RWPE2 (cell line): ENCODE measurements at regions not wholly inside any gene's neighbourhood (a gene's known extent, or its start where the extent isn't known, plus 50 kb on each side); places are given as distances from the start of the nearest gene placed in this dataset.

Experiments
- ATAC-seq: fragments of 200-7000 bp; cut with Tn5 transposase; 3 replicates; pipeline ENCODE4 v1.9.1; 2021; ENCODE audit warnings: low read depth
- DNase-seq: peaks from one replicate; pipeline ENCODE4 v3.0.0-alpha.2; 2020; ENCODE audit warnings: low spot score
- H3K27ac ChIP-seq: fragments of 450-650 bp; 2 replicates; pipeline ENCODE4 v1.5.1; 2017; ENCODE audit warnings: mild to moderate bottlenecking; ENCODE audit not compliant: poor library complexity, severe bottlenecking
- H3K27me3 ChIP-seq: fragments of 250-450 bp; sonication (Bioruptor Pico); 2 replicates; pipeline ENCODE4 v1.5.1; 2021; ENCODE audit warnings: mild to moderate bottlenecking, moderate library complexity; ENCODE audit not compliant: insufficient read depth, poor library complexity, severe bottlenecking
- H3K36me3 ChIP-seq: fragments of 250-450 bp; sonication (Bioruptor Pico); 2 replicates; pipeline ENCODE4 v1.5.1; 2020; ENCODE audit warnings: low read depth, mild to moderate bottlenecking, moderate library complexity
- H3K4me1 ChIP-seq: fragments of 250-450 bp; sonication (Bioruptor Pico); 2 replicates; pipeline ENCODE4 v1.5.1; 2021; ENCODE audit warnings: mild to moderate bottlenecking, moderate library complexity; ENCODE audit not compliant: insufficient read depth, poor library complexity, severe bottlenecking
- H3K4me3 ChIP-seq: fragments of 250-450 bp; sonication (Bioruptor Pico); 2 replicates; pipeline ENCODE4 v1.5.1; 2021; ENCODE audit warnings: mild to moderate bottlenecking, moderate library complexity; ENCODE audit not compliant: severe bottlenecking
- H3K9me3 ChIP-seq: fragments of 250-450 bp; sonication (Bioruptor Pico); 2 replicates; pipeline ENCODE4 v1.5.1; 2021; ENCODE audit warnings: mild to moderate bottlenecking, moderate library complexity; ENCODE audit not compliant: severe bottlenecking
- TF ChIP-seq, protein P1 (sequence below): fragments of 450-650 bp; IDR thresholded peaks from one replicate; pipeline ENCODE4 v1.5.1; 2017; ENCODE audit warnings: mild to moderate bottlenecking, moderate library complexity; ENCODE audit not compliant: poor library complexity, severe bottlenecking

- Histone ChIP-seq H3K27me3 (no peaks in the 10 kb centered on the region), H3K4me3 (no peak overlapping the region), H3K36me3 (no peaks in the 10 kb centered on the region), H3K4me1 (peaks cover 10% of the 10 kb centered on the region), H3K27ac (peak overlapping the region; percentile 26), H3K9me3 (no peaks in the 10 kb centered on the region)
- TF ChIP-seq, protein P1, sequence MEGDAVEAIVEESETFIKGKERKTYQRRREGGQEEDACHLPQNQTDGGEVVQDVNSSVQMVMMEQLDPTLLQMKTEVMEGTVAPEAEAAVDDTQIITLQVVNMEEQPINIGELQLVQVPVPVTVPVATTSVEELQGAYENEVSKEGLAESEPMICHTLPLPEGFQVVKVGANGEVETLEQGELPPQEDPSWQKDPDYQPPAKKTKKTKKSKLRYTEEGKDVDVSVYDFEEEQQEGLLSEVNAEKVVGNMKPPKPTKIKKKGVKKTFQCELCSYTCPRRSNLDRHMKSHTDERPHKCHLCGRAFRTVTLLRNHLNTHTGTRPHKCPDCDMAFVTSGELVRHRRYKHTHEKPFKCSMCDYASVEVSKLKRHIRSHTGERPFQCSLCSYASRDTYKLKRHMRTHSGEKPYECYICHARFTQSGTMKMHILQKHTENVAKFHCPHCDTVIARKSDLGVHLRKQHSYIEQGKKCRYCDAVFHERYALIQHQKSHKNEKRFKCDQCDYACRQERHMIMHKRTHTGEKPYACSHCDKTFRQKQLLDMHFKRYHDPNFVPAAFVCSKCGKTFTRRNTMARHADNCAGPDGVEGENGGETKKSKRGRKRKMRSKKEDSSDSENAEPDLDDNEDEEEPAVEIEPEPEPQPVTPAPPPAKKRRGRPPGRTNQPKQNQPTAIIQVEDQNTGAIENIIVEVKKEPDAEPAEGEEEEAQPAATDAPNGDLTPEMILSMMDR = no peak
- DNase-seq (no peak), ATAC-seq (no peak)
Observed at GRCh38 chr13:33524086-33524485, 238.5 kb upstream of the STARD13 start.

DNA sequence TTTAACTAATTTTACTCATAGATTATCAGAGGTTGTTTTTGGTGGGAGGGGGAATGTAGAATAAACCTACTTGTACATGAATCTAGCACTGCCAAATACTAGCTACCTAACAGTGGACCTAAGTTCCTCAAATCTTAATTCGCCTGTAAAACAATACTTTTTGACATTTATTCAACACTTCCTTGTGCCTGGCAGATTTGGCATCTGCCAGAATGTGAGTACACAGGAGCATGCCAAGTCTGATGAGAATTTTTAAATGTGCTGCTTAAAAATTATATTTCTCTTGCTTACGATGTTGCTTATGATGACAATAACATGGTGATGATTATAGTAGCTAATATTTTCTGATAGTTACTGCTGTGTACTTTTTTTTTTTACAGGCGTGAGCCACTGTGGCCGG lies 240.2 kb upstream of the STARD13 start:
- DNase-seq = no peak
- Histone ChIP-seq H3K36me3 (no peaks in the 10 kb centered on the region), H3K9me3 (no peaks in the 10 kb centered on the region), H3K27me3 (no peaks in the 10 kb centered on the region), H3K4me3 (no peak overlapping the region), H3K27ac (no peak overlapping the region), H3K4me1 (peaks cover 10% of the 10 kb centered on the region)
- ATAC-seq = no peak
- TF ChIP-seq, protein P1 = no peak

GRCh38 chr13:33526718-33527117 lies 241.2 kb upstream of the STARD13 start:
- DNase-seq = no peak
- H3K36me3 ChIP-seq = no peaks in the 10 kb centered on the region
- TF ChIP-seq, protein P1 = no peak
- no peaks in the 10 kb centered on the region for H3K27me3 ChIP-seq
- ATAC-seq = no peak
- H3K9me3 ChIP-seq = no peaks in the 10 kb centered on the region
- no peak overlapping the region for H3K4me3 ChIP-seq
- H3K27ac ChIP-seq = no peak overlapping the region
- peaks cover 10% of the 10 kb centered on the region for H3K4me1 ChIP-seq

DNA sequence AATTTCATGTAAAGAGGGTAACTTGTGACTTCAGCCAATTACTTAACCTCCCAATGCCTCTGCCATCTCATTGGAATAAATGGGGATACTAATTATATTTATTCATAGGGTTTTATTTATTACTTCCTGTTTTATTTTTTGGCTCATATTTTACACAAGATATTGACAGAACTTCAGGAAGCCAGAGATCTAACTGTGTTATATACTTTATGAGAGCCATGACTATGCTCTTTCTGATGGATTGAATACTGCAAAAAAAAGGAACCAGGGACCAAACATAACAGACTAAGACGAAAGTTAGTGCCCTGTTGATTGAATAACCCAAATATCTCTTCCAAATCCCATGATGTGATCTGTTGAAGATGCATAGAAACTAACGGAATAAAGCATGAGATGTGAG lies 243.3 kb upstream of the STARD13 start:
- Histone ChIP-seq H3K9me3 (no peaks in the 10 kb centered on the region), H3K4me3 (no peak overlapping the region), H3K27me3 (no peaks in the 10 kb centered on the region), H3K36me3 (no peaks in the 10 kb centered on the region), H3K27ac (no peak overlapping the region), H3K4me1 (peaks cover 8% of the 10 kb centered on the region)
- ATAC-seq = no peak
- DNase-seq = no peak
- TF ChIP-seq, protein P1 = no peak

DNA sequence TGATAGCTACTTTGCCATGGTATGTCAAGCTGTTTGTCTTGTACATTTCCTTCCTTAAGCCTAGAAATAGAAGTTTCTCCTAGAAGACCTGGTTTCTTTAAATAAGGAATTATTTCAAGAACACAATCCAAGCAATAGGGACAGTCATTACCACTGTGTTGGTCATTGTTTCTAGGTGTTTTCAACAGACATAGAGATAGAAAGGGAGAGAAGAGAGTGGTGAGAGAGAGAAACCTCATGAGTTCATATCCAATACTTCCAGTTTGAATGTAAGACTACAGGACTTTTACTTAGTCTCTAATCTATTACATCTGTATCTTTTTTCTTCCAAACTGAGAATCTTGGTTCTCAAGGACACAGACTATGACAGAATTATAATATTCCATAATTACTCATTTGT lies 245.9 kb upstream of the STARD13 start:
- ATAC-seq (no peak), DNase-seq (no peak)
- no peak overlapping the region for H3K4me3 ChIP-seq
- no peaks in the 10 kb centered on the region for H3K4me1 ChIP-seq
- TF ChIP-seq, protein P1 = no peak
- no peak overlapping the region for H3K27ac ChIP-seq
- H3K36me3 ChIP-seq = no peaks in the 10 kb centered on the region
- H3K9me3 ChIP-seq = no peaks in the 10 kb centered on the region
- H3K27me3 ChIP-seq = no peaks in the 10 kb centered on the region
